ENCODE measurements at regions not wholly inside any gene's neighbourhood (a gene's known extent, or its start where the extent isn't known, plus 50 kb on each side); places are given as distances from the start of the nearest gene placed in this dataset.

DNA sequence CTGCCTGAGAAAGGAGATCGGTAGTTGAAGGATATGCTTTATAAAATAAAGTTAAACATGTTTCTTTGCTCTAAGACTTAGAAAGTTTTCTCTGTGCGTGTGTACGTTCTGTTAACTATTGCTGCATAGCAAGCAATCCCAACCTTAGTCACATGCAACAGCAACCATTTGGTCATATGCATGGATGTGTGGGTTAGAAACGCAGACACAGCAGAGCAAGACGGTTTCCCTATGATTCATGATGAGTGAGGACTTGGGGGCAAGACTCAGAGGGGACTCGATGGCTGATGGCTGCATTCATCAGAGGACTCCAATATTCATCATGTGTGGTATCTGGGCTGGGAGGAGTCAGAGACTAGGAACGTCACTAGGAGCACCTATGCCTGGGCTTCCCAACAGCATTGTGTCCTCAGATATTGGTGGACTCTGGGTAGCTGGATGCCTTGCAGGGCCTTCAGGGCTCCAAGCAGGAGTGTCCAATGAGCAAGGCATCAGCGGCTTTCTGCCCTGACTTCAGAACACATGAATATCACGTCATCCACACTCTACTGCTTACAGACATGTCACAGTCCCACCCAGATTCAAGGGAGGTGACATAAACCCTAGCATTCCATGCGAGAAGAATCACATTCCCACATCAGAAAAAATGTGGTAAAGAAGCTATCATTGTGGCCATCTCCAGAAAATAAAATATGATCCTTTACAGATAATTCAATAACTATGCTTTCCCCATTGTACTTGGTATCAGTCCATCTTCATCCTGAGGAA lies 731.2 kb downstream of the TNS3 start:
- TF ChIP-seq, protein P1, sequence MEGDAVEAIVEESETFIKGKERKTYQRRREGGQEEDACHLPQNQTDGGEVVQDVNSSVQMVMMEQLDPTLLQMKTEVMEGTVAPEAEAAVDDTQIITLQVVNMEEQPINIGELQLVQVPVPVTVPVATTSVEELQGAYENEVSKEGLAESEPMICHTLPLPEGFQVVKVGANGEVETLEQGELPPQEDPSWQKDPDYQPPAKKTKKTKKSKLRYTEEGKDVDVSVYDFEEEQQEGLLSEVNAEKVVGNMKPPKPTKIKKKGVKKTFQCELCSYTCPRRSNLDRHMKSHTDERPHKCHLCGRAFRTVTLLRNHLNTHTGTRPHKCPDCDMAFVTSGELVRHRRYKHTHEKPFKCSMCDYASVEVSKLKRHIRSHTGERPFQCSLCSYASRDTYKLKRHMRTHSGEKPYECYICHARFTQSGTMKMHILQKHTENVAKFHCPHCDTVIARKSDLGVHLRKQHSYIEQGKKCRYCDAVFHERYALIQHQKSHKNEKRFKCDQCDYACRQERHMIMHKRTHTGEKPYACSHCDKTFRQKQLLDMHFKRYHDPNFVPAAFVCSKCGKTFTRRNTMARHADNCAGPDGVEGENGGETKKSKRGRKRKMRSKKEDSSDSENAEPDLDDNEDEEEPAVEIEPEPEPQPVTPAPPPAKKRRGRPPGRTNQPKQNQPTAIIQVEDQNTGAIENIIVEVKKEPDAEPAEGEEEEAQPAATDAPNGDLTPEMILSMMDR (IDR thresholded peaks at IDR 0.05 in 2 of 3, conservative IDR thresholded peaks at IDR 0.05 in 1 of 3; ENCODE audit: borderline replicate concordance in 1 of 3, insufficient read depth in 1 of 3, low read depth in 2 of 3, low read length in 2 of 3) = no peak
- TF ChIP-seq ELF1 (IDR thresholded peaks at IDR 0.05; ENCODE audit: borderline replicate concordance, low read depth) (no peak), YY1 (IDR thresholded peaks at IDR 0.05; ENCODE audit: extremely low read depth, insufficient replicate concordance, low read depth, low read length) (no peak), RAD21 (IDR thresholded peaks at IDR 0.05; ENCODE audit: low read depth) (no peak)
